Body of pancreas (tissue), 4 donors: ENCODE measurements at regions not wholly inside any gene's neighbourhood (a gene's known extent, or its start where the extent isn't known, plus 50 kb on each side); places are given as distances from the start of the nearest gene placed in this dataset.

Experiments used
- CTCF ChIP-seq, 7 experiments: fragments of 450-650 bp in 4 of 7; fragments of 200-600 bp in 3 of 7; sonication (generic) in 3 of 7; IDR thresholded peaks; one replicate each; pipeline ENCODE4 v1.5.1; 2016 to 2019; ENCODE audit warnings: antibody characterized with exemption in 7 of 7
- POLR2A ChIP-seq, 3 donors: fragments of 450-650 bp; IDR thresholded peaks; one replicate each; pipeline ENCODE4 v1.6.1; 2016; ENCODE audit warnings: antibody characterized with exemption in 3 of 3, mild to moderate bottlenecking in 2 of 3

- TF ChIP-seq CTCF (IDR thresholded peaks at IDR 0.05) (no peak), POLR2A (IDR thresholded peaks at IDR 0.05) (no peak)
Measured at GRCh38 chr13:28550091-28550490, 55.2 kb upstream of the FLT1 start.
